ENCODE measurements at regions not wholly inside any gene's neighbourhood (a gene's known extent, or its start where the extent isn't known, plus 50 kb on each side); places are given as distances from the start of the nearest gene placed in this dataset.

GRCh38 chr10:105597312-105597711, 956.2 kb downstream of the SORCS3 start:
- TF ChIP-seq CTCF (IDR thresholded peaks at IDR 0.05; ENCODE audit: low read length) (no peak), EZH2phosphoT487 (IDR thresholded peaks at IDR 0.05; ENCODE audit: low read length) (no peak)

Data from MM.1S (cell line).